ENCODE measurements at regions not wholly inside any gene's neighbourhood (a gene's known extent, or its start where the extent isn't known, plus 50 kb on each side); places are given as distances from the start of the nearest gene placed in this dataset.
A peak's percentile ranks its signal among the peaks of the same experiment; 100 is the strongest.

DNA sequence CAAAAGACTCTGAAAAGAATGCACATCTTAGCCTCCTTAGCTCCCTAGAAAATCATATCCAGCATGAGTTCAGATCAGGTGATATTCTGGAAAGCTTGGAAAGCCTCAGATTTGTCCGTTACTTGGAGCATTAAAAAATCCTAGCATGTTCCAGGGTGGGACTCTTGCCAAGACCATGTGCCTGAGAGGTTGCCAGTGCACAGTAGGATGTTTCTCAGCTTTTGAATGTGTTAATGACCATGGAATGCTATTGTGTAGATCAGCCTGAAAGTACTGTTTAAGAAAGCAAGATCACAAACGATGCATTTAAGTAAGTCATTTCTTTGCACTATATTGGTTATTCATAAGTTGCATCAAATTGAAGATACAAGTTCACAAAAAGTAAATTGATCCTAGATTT is 230.5 kb downstream of the ETNK1 start:
- Histone ChIP-seq H3K36me3 (replicated peaks; ENCODE audit: low read depth, low read length) (no peaks in the 10 kb centered on the region), H3K4me2 (ENCODE audit: low read length) (no peak overlapping the region), H3K4me3 (ENCODE audit: low read length) (no peak overlapping the region), H3K9ac (ENCODE audit: low read length) (no peak overlapping the region), H4K20me1 (ENCODE audit: insufficient read depth, low read length) (no peaks in the 10 kb centered on the region), H2AFZ (ENCODE audit: low read depth, low read length) (no peak overlapping the region), H3K27me3 (ENCODE audit: low read depth, low read length) (peaks cover 41% of the 10 kb centered on the region), H3K4me1 (ENCODE audit: low read length) (peaks cover 11% of the 10 kb centered on the region), H3K27ac (ENCODE audit: low read length) (no peak overlapping the region), H3K79me2 (ENCODE audit: low read length) (no peaks in the 10 kb centered on the region), H3K9me3 (ENCODE audit: insufficient read depth, low read length) (no peaks in the 10 kb centered on the region)
- TF ChIP-seq EZH2phosphoT487 (IDR thresholded peaks at IDR 0.05; ENCODE audit: low read depth): no peak
- TF ChIP-seq, protein P1, sequence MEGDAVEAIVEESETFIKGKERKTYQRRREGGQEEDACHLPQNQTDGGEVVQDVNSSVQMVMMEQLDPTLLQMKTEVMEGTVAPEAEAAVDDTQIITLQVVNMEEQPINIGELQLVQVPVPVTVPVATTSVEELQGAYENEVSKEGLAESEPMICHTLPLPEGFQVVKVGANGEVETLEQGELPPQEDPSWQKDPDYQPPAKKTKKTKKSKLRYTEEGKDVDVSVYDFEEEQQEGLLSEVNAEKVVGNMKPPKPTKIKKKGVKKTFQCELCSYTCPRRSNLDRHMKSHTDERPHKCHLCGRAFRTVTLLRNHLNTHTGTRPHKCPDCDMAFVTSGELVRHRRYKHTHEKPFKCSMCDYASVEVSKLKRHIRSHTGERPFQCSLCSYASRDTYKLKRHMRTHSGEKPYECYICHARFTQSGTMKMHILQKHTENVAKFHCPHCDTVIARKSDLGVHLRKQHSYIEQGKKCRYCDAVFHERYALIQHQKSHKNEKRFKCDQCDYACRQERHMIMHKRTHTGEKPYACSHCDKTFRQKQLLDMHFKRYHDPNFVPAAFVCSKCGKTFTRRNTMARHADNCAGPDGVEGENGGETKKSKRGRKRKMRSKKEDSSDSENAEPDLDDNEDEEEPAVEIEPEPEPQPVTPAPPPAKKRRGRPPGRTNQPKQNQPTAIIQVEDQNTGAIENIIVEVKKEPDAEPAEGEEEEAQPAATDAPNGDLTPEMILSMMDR (IDR thresholded peaks at IDR 0.05; ENCODE audit: low read depth, low read length): no peak

DNA sequence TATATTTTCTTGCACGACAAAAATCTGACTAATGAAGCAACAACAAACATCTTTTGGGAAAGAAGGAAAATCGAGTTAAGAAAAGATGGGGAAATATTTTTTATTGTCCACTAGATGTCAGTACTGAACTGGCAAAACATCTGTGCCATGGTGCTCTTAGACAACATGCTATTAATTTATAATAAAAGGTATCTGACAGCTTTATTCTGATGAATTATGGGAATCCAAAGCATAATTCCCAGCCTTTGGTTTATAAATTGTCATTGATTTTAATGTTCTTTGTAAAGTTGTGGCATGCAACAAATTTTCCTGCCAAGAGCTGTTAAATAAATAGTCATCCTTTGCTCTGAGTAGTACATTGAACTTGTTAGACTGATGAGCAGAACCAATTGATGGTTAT is 231.2 kb downstream of the ETNK1 start:
- H3K4me1 ChIP-seq (ENCODE audit: low read length): peaks cover 11% of the 10 kb centered on the region
- no peaks in the 10 kb centered on the region for H3K9me3 ChIP-seq (ENCODE audit: insufficient read depth, low read length)
- H4K20me1 ChIP-seq (ENCODE audit: insufficient read depth, low read length): no peaks in the 10 kb centered on the region
- H3K27me3 ChIP-seq (ENCODE audit: low read depth, low read length): peaks cover 43% of the 10 kb centered on the region
- no peak overlapping the region for H2AFZ ChIP-seq (ENCODE audit: low read depth, low read length)
- no peak overlapping the region for H3K27ac ChIP-seq (ENCODE audit: low read length)
- TF ChIP-seq, protein P1 (IDR thresholded peaks at IDR 0.05; ENCODE audit: low read depth, low read length): peak; percentile 76
- TF ChIP-seq EZH2phosphoT487 (IDR thresholded peaks at IDR 0.05; ENCODE audit: low read depth): no peak
- no peak overlapping the region for H3K9ac ChIP-seq (ENCODE audit: low read length)
- no peak overlapping the region for H3K4me3 ChIP-seq (ENCODE audit: low read length)
- no peaks in the 10 kb centered on the region for H3K36me3 ChIP-seq (replicated peaks; ENCODE audit: low read depth, low read length)
- peak overlapping the region; percentile 21; the same call in 1 of the 2 replicates for H3K4me2 ChIP-seq (ENCODE audit: low read length)
- H3K79me2 ChIP-seq (ENCODE audit: low read length): no peaks in the 10 kb centered on the region

DNA sequence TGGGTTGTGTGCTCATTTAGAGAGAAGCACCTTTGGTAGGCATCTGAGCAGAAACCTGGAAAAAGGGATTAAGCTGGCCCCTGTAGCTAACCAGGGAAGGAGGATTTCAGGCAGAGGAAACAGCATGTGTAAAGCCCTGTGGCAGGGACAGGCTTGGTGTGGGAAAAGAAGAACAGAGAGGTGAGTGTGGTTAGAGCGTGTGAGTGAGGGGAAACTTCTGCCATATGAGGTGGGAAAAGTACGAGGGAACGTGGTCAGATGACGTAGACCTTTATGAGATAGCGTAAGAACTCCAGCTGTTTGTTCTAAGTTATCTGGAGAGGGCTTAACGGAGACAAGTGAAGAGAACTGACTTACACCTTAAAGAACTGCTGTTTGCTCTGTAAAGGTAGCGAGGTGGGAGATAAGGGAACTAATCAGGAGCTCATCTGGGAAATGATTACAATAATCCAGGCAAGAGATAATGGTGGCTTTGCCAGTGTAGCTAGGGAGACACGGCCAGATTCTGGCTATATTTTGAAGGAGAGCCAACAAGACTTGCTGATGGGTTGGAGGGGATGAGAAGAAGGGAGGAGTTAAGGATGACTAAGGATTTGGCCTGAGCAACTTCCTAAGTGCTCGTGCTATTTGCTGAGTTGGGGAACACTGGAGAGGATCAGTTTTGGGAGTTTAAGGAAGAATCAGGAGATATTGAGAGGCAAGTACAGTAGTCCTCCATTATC is 234.0 kb downstream of the ETNK1 start:
- TF ChIP-seq, protein P1 (IDR thresholded peaks at IDR 0.05; ENCODE audit: low read depth, low read length): no peak
- TF ChIP-seq EZH2phosphoT487 (IDR thresholded peaks at IDR 0.05; ENCODE audit: low read depth): no peak
- no peak overlapping the region for H3K4me3 ChIP-seq (ENCODE audit: low read length)
- no peaks in the 10 kb centered on the region for H4K20me1 ChIP-seq (ENCODE audit: insufficient read depth, low read length)
- H3K9me3 ChIP-seq (ENCODE audit: insufficient read depth, low read length): no peaks in the 10 kb centered on the region
- no peak overlapping the region for H3K9ac ChIP-seq (ENCODE audit: low read length)
- H3K4me1 ChIP-seq (ENCODE audit: low read length): peaks cover 11% of the 10 kb centered on the region
- H3K4me2 ChIP-seq (ENCODE audit: low read length): peak overlapping the region; percentile 38
- H3K36me3 ChIP-seq (replicated peaks; ENCODE audit: low read depth, low read length): no peaks in the 10 kb centered on the region
- H3K79me2 ChIP-seq (ENCODE audit: low read length): no peaks in the 10 kb centered on the region
- peak overlapping the region; percentile 39; the same call in 1 of the 2 replicates for H2AFZ ChIP-seq (ENCODE audit: low read depth, low read length)
- H3K27ac ChIP-seq (ENCODE audit: low read length): no peak overlapping the region
- H3K27me3 ChIP-seq (ENCODE audit: low read depth, low read length): peaks cover 53% of the 10 kb centered on the region

DNA sequence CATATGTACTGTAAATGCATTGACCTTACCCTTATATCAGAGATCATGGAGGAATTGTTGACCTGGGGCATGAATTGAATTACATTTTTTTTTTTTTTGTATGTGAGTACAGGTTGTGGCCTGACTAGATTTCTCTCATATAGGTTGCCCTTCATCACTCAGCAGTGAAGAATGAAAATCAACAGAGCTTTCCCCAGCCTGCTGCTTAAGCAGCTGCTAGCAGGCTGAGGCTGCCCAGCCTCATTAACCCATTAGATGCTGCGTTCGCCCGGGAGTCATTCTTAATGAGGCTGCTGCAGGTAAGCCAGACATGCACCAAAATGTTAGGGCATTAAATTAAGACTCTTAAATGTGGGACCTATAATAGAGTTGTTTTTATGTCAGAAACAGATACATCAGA is 236.0 kb downstream of the ETNK1 start:
- Histone ChIP-seq H3K4me1 (ENCODE audit: low read length) (peaks cover 5% of the 10 kb centered on the region), H4K20me1 (ENCODE audit: insufficient read depth, low read length) (no peaks in the 10 kb centered on the region), H3K9ac (ENCODE audit: low read length) (no peak overlapping the region), H2AFZ (ENCODE audit: low read depth, low read length) (no peak overlapping the region), H3K79me2 (ENCODE audit: low read length) (no peaks in the 10 kb centered on the region), H3K27ac (ENCODE audit: low read length) (no peak overlapping the region), H3K36me3 (replicated peaks; ENCODE audit: low read depth, low read length) (no peaks in the 10 kb centered on the region), H3K4me2 (ENCODE audit: low read length) (no peak overlapping the region), H3K4me3 (ENCODE audit: low read length) (no peak overlapping the region), H3K9me3 (ENCODE audit: insufficient read depth, low read length) (no peaks in the 10 kb centered on the region), H3K27me3 (ENCODE audit: low read depth, low read length) (peaks cover 44% of the 10 kb centered on the region)
- TF ChIP-seq, protein P1 (IDR thresholded peaks at IDR 0.05; ENCODE audit: low read depth, low read length): no peak
- TF ChIP-seq EZH2phosphoT487 (IDR thresholded peaks at IDR 0.05; ENCODE audit: low read depth): no peak
